Neural crest cell (in vitro differentiated cells): ENCODE measurements at regions not wholly inside any gene's neighbourhood (a gene's known extent, or its start where the extent isn't known, plus 50 kb on each side); places are given as distances from the start of the nearest gene placed in this dataset.

ENCODE experiments used
- DNase-seq: peaks from one replicate; pipeline ENCODE4 v3.0.0; 2021; ENCODE audit warnings: low read depth, mixed read lengths, low spot score
- H3K27ac Mint-ChIP-seq: one replicate; pipeline ENCODE4 v1.8.0; 2021; ENCODE audit warnings: mild to moderate bottlenecking, mixed read lengths; ENCODE audit not compliant: unreplicated experiment
- H3K27me3 Mint-ChIP-seq: 2 replicates; pipeline ENCODE4 v1.8.0; 2021; ENCODE audit warnings: low read depth, mild to moderate bottlenecking, mixed read lengths
- H3K36me3 Mint-ChIP-seq: 2 replicates; pipeline ENCODE4 v1.8.0; 2021; ENCODE audit warnings: low read depth, mild to moderate bottlenecking, mixed read lengths
- H3K4me1 Mint-ChIP-seq: 2 replicates; pipeline ENCODE4 v1.8.0; 2021; ENCODE audit warnings: mixed read lengths
- H3K4me3 Mint-ChIP-seq: one replicate; pipeline ENCODE4 v1.8.0; 2021; ENCODE audit warnings: mild to moderate bottlenecking, mixed read lengths
- H3K9me3 Mint-ChIP-seq: 2 replicates; pipeline ENCODE4 v1.8.0; 2021; ENCODE audit warnings: mixed read lengths
- CTCF ChIP-seq: fragments of 200-600 bp; sonication (generic); conservative IDR thresholded peaks from 2 replicates; pipeline ENCODE4 v1.5.0; 2021; ENCODE audit warnings: antibody characterized with exemption, mild to moderate bottlenecking

DNA sequence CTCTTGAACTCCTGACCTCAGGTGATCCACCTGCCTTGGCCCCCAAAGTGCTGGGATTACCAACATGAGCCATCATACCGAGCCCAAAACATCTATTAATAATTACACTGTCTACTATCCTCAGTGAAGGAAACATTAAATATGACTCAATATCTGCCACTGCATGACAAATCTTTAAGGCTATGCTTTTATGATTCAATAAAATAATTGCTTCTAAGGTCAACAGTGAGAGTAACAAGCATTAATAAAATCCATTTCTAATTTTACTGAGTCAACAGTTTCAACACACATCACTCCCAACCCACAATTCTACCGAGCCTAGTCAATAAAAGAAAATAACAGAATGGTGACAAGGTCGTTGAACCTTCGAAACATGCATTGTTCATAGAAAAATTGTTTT lies 125.5 kb upstream of the CHRM3 start:
- no peak for DNase-seq
- Mint-ChIP-seq H3K27me3 (no peaks in the 10 kb centered on the region), H3K27ac (no peak overlapping the region), H3K9me3 (peaks cover 10% of the 10 kb centered on the region), H3K4me3 (no peak overlapping the region), H3K36me3 (peaks cover 4% of the 10 kb centered on the region), H3K4me1 (no peaks in the 10 kb centered on the region)
- TF ChIP-seq CTCF: no peak

GRCh38 chr1:239255628-239256160 lies 130.7 kb upstream of the CHRM3 start:
- Mint-ChIP-seq H3K36me3 (peaks cover 4% of the 10 kb centered on the region), H3K4me3 (no peak overlapping the region), H3K9me3 (peaks cover 10% of the 10 kb centered on the region), H3K4me1 (peaks cover 9% of the 10 kb centered on the region), H3K27ac (no peak overlapping the region), H3K27me3 (no peaks in the 10 kb centered on the region)
- DNase-seq: no peak
- TF ChIP-seq CTCF: no peak

DNA sequence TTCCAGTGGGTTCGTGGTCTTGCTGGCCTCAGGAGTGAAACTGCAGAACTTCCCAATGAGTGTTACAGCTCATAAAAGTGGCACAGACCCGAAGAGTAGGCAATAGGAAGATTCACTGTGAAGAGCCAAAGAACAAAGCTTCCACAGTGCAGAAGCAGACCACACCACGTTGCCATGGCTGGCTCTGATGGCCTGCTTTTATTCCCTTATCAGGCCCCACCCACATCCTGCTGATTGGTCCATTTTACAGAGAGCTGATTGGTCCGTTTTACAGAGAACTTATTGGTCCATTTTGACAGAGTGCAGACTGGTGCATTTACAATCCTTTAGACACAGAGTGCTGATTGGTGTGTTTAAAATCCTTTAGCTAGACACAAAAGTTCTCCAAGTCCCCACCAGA lies 131.4 kb upstream of the CHRM3 start:
- DNase-seq: no peak
- Mint-ChIP-seq H3K27me3 (no peaks in the 10 kb centered on the region), H3K4me3 (no peak overlapping the region), H3K9me3 (peaks cover 10% of the 10 kb centered on the region), H3K4me1 (peaks cover 9% of the 10 kb centered on the region), H3K27ac (no peak overlapping the region), H3K36me3 (peaks cover 4% of the 10 kb centered on the region)
- TF ChIP-seq CTCF: no peak

DNA sequence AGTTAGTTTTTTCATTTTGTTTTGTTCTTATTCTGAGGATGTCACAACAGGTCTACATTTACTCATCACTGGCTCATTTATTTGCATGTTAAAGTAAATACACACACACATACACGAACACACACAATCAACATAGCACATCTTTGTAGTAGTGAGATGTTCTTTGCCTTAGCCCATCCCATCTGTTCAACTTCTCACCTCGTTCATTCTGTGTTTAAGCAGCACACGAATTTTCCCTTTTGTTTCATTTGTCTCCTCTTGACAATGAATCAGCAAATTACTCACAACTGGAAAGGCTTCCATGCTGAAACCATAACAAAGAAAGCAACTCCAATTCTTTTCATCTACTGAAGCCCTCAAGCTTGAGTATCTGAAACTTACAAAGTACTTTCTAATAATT lies 133.3 kb upstream of the CHRM3 start:
- peaks cover 10% of the 10 kb centered on the region for H3K9me3 Mint-ChIP-seq
- H3K36me3 Mint-ChIP-seq: peaks cover 4% of the 10 kb centered on the region
- DNase-seq: no peak
- no peak overlapping the region for H3K4me3 Mint-ChIP-seq
- H3K27me3 Mint-ChIP-seq: no peaks in the 10 kb centered on the region
- peak overlapping the region; percentile 64 for H3K27ac Mint-ChIP-seq
- TF ChIP-seq CTCF: no peak
- peaks cover 9% of the 10 kb centered on the region for H3K4me1 Mint-ChIP-seq

- no peaks in the 10 kb centered on the region for H3K27me3 Mint-ChIP-seq
- no peak overlapping the region for H3K27ac Mint-ChIP-seq
- TF ChIP-seq CTCF: no peak
- peaks cover 9% of the 10 kb centered on the region for H3K4me1 Mint-ChIP-seq
- DNase-seq: no peak
- no peaks in the 10 kb centered on the region for H3K36me3 Mint-ChIP-seq
- H3K4me3 Mint-ChIP-seq: no peak overlapping the region
- no peaks in the 10 kb centered on the region for H3K9me3 Mint-ChIP-seq
Measured at GRCh38 chr1:239250353-239251035, 135.9 kb upstream of the CHRM3 start.
